Endodermal cell (in vitro differentiated cells): ENCODE measurements at regions not wholly inside any gene's neighbourhood (a gene's known extent, or its start where the extent isn't known, plus 50 kb on each side); places are given as distances from the start of the nearest gene placed in this dataset.

Experiments used
- DNase-seq: peaks from one replicate; pipeline ENCODE4 v3.0.0-alpha.2; 2017
- H3K27ac ChIP-seq: 2 replicates; pipeline ENCODE4 v1.5.1; 2013; ENCODE audit warnings: mild to moderate bottlenecking, low read depth, low read length, moderate library complexity
- H3K27me3 ChIP-seq: 2 replicates; pipeline ENCODE4 v1.6.1; 2013; ENCODE audit warnings: mild to moderate bottlenecking, low read length, moderate library complexity; ENCODE audit not compliant: insufficient read depth, control insufficient read depth, poor library complexity, severe bottlenecking
- H3K36me3 ChIP-seq: 2 replicates; pipeline ENCODE4 v1.7.0; 2013; ENCODE audit warnings: mild to moderate bottlenecking, low read length, moderate library complexity; ENCODE audit not compliant: control insufficient read depth, insufficient read depth
- H3K4me1 ChIP-seq: one replicate; pipeline ENCODE4 v1.7.0; 2013; ENCODE audit warnings: low read length; ENCODE audit not compliant: control insufficient read depth, insufficient read depth
- H3K4me3 ChIP-seq: 2 replicates; pipeline ENCODE4 v1.5.1; 2013; ENCODE audit warnings: mild to moderate bottlenecking, low read length, moderate library complexity
- H3K9ac ChIP-seq: 2 replicates; pipeline ENCODE4 v1.6.1; 2013; ENCODE audit warnings: mild to moderate bottlenecking, low read length, moderate library complexity; ENCODE audit not compliant: poor library complexity, severe bottlenecking; ENCODE audit errors: extremely low read depth
- H3K9me3 ChIP-seq: 2 replicates; pipeline ENCODE4 v1.6.1; 2013; ENCODE audit warnings: mild to moderate bottlenecking, low read length, moderate library complexity; ENCODE audit not compliant: control insufficient read depth
- H3K27ac Mint-ChIP-seq: 2 replicates; pipeline ENCODE4 v1.8.0; 2020; ENCODE audit warnings: mixed read lengths
- H3K27me3 Mint-ChIP-seq: 2 replicates; pipeline ENCODE4 v1.8.0; 2021; ENCODE audit warnings: mild to moderate bottlenecking, mixed read lengths; ENCODE audit not compliant: insufficient read depth
- H3K36me3 Mint-ChIP-seq: 2 replicates; pipeline ENCODE4 v1.8.0; 2020; ENCODE audit warnings: low read depth, mixed read lengths
- H3K4me1 Mint-ChIP-seq: 2 replicates; pipeline ENCODE4 v1.8.0; 2020; ENCODE audit warnings: mixed read lengths
- H3K4me3 Mint-ChIP-seq: 2 replicates; pipeline ENCODE4 v1.8.0; 2020; ENCODE audit warnings: mild to moderate bottlenecking, moderate library complexity, mixed read lengths
- H3K9me3 Mint-ChIP-seq: 2 replicates; pipeline ENCODE4 v1.8.0; 2020; ENCODE audit warnings: mild to moderate bottlenecking, mixed read lengths
- CTCF ChIP-seq: fragments of 200-600 bp; sonication (generic); conservative IDR thresholded peaks from 2 replicates; pipeline ENCODE4 v1.5.0; 2021; ENCODE audit warnings: antibody characterized with exemption, mild to moderate bottlenecking
- WGBS, 2 experiments: methylation state at CpG; one replicate each; pipeline versions ENCODE4 v1.1.5 to v1.1.7; 2013; ENCODE audit warnings: missing lambda C conversion rate in 2 of 2, mixed read lengths in 1 of 2; ENCODE audit not compliant: insufficient coverage in 1 of 2, insufficient read length in 1 of 2; 5-methylcytosine and 5-hydroxymethylcytosine counted together

GRCh38 chr18:60319129-60319528, 53.4 kb downstream of the MC4R start:
- H3K4me3 Mint-ChIP-seq, result no peak overlapping the region
- H3K27me3 ChIP-seq, result no peaks in the 10 kb centered on the region
- no peaks in the 10 kb centered on the region for H3K36me3 Mint-ChIP-seq
- DNase-seq, result no peak
- H3K9ac ChIP-seq, result no peak overlapping the region
- H3K4me1 ChIP-seq, result no peaks in the 10 kb centered on the region
- H3K9me3 Mint-ChIP-seq, result no peaks in the 10 kb centered on the region
- no peak overlapping the region for H3K27ac ChIP-seq
- H3K27me3 Mint-ChIP-seq, result no peaks in the 10 kb centered on the region
- no peaks in the 10 kb centered on the region for H3K9me3 ChIP-seq
- TF ChIP-seq CTCF, result no peak
- no peaks in the 10 kb centered on the region for H3K4me1 Mint-ChIP-seq
- H3K4me3 ChIP-seq, result no peak overlapping the region
- H3K27ac Mint-ChIP-seq, result no peak overlapping the region
- no peaks in the 10 kb centered on the region for H3K36me3 ChIP-seq

GRCh38 chr18:60311676-60312360, 60.8 kb downstream of the MC4R start:
- H3K27ac ChIP-seq, result no peak overlapping the region
- DNase-seq, result no peak
- no peak overlapping the region for H3K4me3 Mint-ChIP-seq
- no peak overlapping the region for H3K27ac Mint-ChIP-seq
- peaks cover 5% of the 10 kb centered on the region for H3K9me3 ChIP-seq
- no peak overlapping the region for H3K9ac ChIP-seq
- H3K36me3 ChIP-seq, result no peaks in the 10 kb centered on the region
- no peaks in the 10 kb centered on the region for H3K27me3 Mint-ChIP-seq
- no peaks in the 10 kb centered on the region for H3K4me1 ChIP-seq
- WGBS, 2 experiments, result 100% methylated on average over 1 of the region's 1 CpG; no CpG with 5 or more reads in 1 of the 2 experiments
- no peaks in the 10 kb centered on the region for H3K4me1 Mint-ChIP-seq
- H3K27me3 ChIP-seq, result no peaks in the 10 kb centered on the region
- TF ChIP-seq CTCF, result no peak
- no peak overlapping the region for H3K4me3 ChIP-seq
- no peaks in the 10 kb centered on the region for H3K36me3 Mint-ChIP-seq
- H3K9me3 Mint-ChIP-seq, result peaks cover 3% of the 10 kb centered on the region

DNA sequence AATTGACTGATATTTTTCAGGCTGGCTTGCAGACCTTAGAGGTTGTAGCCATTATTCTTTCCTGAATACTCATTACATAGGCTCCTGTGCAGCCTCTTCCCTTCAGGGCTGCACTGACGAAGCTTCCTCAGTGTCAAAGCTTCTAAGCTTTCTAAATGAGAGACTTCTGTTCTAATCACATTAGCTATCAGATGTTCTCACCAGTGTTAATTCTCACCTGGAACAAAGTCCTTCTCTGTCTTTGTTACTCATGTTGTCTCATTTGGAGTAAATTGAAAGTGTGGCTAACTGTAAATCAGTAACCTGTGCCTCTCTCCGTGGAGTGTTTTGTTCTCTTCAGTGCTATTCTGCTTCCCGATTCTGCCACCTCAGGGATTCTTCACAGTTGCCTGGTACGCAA, 76.9 kb downstream of the MC4R start:
- H3K4me1 ChIP-seq, result no peaks in the 10 kb centered on the region
- no peaks in the 10 kb centered on the region for H3K9me3 ChIP-seq
- DNase-seq, result no peak
- no peak overlapping the region for H3K27ac ChIP-seq
- no peak overlapping the region for H3K9ac ChIP-seq
- H3K36me3 ChIP-seq, result no peaks in the 10 kb centered on the region
- Mint-ChIP-seq H3K9me3 (no peaks in the 10 kb centered on the region), H3K27me3 (peaks cover 20% of the 10 kb centered on the region), H3K4me3 (no peak overlapping the region), H3K27ac (no peak overlapping the region), H3K4me1 (peaks cover 13% of the 10 kb centered on the region), H3K36me3 (no peaks in the 10 kb centered on the region)
- TF ChIP-seq CTCF, result no peak
- peaks cover 19% of the 10 kb centered on the region for H3K27me3 ChIP-seq
- 46 to 57% methylated on average over 1 to 4 of the region's 4 CpGs for WGBS, 2 experiments
- no peak overlapping the region for H3K4me3 ChIP-seq
